ENCODE measurements at regions not wholly inside any gene's neighbourhood (a gene's known extent, or its start where the extent isn't known, plus 50 kb on each side); places are given as distances from the start of the nearest gene placed in this dataset.

GRCh38 chr5:17065458-17065857, 129.4 kb upstream of the MYO10 start:
- no peak for TF ChIP-seq CEBPB (IDR thresholded peaks at IDR 0.05)
- TF ChIP-seq CREB1 (IDR thresholded peaks at IDR 0.05; ENCODE audit: low read depth): no peak
- no peak for TF ChIP-seq TAF1 (IDR thresholded peaks at IDR 0.05; ENCODE audit: low read depth)
- TF ChIP-seq REST (IDR thresholded peaks at IDR 0.05; ENCODE audit: low read depth): no peak
- TF ChIP-seq NFIC (IDR thresholded peaks at IDR 0.05): no peak
- TF ChIP-seq RAD21 (IDR thresholded peaks at IDR 0.05; ENCODE audit: low read depth): no peak
- TF ChIP-seq MAX (IDR thresholded peaks at IDR 0.05): no peak
- no peak for TF ChIP-seq EP300 (IDR thresholded peaks at IDR 0.05; ENCODE audit: borderline replicate concordance)
- no peak for TF ChIP-seq YY1 (IDR thresholded peaks at IDR 0.05; ENCODE audit: low read depth)
- no peak for TF ChIP-seq USF1 (IDR thresholded peaks at IDR 0.05)

Data from Ishikawa (cell line).